Activated CD4-positive, alpha-beta T cell treated with anti-CD3 and anti-CD28 coated beads, Interleukin-2, Interleukin-6, amounts not matched to agents 100 ng/mL and 50 ng/mL, durations not matched to agents 16 hours and 8 hours (primary cell): ENCODE measurements at regions not wholly inside any gene's neighbourhood (a gene's known extent, or its start where the extent isn't known, plus 50 kb on each side); places are given as distances from the start of the nearest gene placed in this dataset.
"Not testable (repeated sequence)": the region's sequence is repeated elsewhere in the genome, so short reads cannot be mapped to it uniquely, and the experiment has no call there.

Source experiments
- DNase-seq: peaks from one replicate; pipeline ENCODE4 v3.0.0-alpha.2; 2020

GRCh38 chr3:174336784-174337183 is 522.4 kb upstream of the NAALADL2 start:
- no peak for DNase-seq

- no peak for DNase-seq
These were observed 521.9 kb upstream of the NAALADL2 start for GRCh38 chr3:174337227-174337626.

DNA sequence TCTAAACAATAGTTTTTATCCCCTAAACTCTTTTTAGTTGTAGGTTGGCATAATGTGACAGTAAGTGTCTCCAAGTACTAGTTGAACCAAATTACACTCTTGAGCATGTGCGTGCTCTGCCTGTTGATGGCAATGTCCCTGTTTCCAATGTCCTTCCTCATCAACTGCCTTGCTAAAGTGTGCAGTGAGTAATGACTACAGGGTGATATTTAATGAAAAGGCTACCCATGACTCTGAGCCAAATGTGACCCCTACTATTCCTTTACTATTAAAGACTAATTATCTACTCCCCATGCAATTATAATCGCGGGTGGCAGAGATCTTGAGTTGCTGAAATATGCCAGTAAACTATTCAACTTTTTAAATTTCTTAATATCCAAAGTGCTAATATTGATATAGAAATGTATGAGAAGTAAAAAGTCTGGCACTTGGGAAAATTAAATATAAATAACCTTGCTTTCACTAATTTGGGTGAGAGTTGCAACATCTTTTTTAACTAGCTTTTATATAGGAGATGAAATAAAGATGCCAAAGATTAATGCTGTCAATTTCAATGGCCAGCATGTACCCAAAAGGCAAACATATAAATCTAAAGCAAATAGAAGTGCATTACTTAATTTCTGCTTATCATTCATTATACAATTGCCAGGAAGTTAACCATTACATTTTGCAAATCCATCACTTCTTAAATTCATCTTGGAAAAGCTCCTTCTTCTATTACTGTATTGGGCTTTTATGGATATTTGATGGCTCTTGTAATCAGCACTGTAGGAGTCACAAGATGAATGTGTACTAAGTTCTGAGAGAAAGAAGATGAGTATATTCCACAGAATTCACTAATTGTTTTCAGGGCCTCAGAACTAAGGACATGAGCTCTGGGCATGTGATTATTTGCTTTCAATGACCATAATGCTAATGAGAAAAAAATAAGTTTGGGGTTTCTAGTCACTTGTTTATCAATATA is 518.2 kb upstream of the NAALADL2 start:
- no peak for DNase-seq

GRCh38 chr3:174342171-174342570 is 517.0 kb upstream of the NAALADL2 start:
- DNase-seq, result no peak

GRCh38 chr3:174342941-174343501 is 516.1 kb upstream of the NAALADL2 start:
- no peak for DNase-seq

DNA sequence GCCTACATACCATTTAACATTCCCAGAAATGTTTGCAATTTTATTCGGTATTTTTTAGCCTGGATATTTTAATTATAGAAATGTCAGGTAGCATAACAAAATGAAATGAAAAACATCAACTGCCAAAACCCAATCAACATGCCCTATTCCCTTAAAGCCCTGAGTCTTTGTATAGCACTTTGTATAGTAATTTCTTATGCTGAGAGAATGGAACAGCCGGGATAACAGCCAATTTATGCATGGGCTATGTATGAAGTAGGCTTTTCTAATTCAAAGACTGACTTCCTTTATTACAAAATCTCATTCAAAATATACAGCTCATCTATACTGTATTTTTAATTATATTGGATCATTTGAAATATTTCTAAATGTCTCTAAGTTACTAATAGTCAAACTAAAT is 513.0 kb upstream of the NAALADL2 start:
- DNase-seq, result no peak

GRCh38 chr3:174346571-174346970 is 512.6 kb upstream of the NAALADL2 start:
- no peak for DNase-seq

DNA sequence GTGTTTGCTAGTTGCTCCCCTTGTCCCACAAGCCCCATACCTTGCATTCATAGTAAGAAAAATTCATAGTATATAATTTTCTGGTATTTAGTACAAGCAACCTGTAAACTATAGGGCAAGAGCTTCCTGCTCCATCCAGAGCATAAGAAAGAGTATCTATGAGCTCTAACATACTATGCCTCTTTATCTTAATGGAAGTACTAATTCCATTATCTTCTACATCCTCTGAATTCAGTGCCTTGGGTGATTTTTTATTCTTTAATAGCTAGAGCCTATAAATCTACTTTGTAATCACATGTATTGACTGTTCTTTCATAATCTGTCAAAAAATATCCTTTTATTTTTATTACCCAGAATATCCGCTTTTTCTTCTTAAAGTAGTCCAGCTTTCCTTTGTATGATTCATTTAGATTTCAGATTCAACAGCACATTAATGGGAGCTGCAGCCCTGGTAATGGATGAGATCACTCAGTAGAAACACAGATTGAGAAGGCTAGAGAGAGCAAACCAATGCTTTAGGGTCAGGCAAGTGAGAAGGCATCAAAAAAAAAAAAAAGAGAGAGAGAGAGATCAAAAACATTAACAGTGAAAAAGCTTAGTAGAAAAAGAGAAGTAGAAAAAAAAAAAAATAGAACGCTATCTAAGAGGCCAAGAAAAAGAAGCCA is 511.5 kb upstream of the NAALADL2 start:
- DNase-seq, result no peak

DNA sequence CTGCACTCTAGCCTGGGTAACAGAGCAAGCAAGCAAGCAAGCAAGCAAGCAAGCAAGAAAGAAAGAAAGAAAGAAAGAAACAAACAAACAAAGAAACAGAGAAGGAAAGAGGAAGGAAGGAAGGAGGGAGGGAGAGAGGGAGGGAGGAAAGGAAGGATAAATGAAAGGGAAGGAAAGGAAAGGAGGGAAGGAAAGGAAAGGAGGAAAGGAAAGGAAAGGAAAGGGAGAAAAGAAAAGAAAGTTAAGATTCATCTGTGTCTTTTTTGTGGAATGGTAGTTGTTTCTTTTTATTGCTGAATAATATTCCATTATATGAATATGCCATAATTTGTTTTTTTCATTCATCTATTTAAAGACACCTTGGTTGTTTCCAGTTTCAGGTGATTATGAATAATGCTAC is 506.9 kb upstream of the NAALADL2 start:
- no peak for DNase-seq

- DNase-seq, result no peak
These were observed 503.6 kb upstream of the NAALADL2 start for GRCh38 chr3:174355505-174355904.

GRCh38 chr3:174356596-174356995 is 502.5 kb upstream of the NAALADL2 start:
- DNase-seq, result no peak

DNA sequence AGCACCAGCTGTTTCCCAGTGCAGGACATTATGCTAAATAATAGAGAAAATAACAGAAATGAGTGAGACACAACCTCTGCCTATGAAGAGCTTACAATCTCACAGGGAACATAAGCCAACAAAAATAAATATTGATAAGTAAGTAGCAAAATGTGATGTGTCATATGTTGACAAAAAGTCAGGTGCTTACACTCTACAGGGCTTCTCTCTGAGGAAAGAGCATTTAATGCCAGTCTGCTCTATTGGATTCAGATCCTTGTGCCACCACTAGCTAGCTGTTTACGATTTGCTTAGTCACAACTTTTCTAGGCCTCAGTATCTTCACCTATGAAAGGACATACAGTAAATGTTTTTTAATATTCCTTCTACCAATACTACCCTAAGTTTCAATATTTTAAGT is 500.9 kb upstream of the NAALADL2 start:
- DNase-seq, result no peak

DNA sequence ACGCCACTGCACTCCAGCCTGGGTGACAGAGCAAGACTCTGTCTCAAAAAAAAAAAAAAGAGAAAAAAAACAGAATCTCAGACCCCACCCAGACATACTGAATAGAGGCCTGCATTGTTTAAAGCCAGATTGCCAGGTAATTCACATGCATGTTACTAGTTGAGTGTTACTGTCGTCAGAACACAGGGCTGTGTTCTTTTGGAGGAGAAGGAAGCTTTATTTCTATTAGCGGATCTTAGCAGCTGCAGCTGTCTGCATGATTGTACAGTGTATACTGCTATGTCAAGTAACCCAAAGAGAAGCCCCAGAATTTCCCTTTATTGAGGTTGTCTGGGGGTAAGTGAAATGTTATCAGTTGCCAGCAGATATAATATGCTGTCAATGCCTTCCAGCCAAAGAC is 496.6 kb upstream of the NAALADL2 start:
- DNase-seq, result no peak

GRCh38 chr3:174363256-174363655 is 495.9 kb upstream of the NAALADL2 start:
- no peak for DNase-seq

DNA sequence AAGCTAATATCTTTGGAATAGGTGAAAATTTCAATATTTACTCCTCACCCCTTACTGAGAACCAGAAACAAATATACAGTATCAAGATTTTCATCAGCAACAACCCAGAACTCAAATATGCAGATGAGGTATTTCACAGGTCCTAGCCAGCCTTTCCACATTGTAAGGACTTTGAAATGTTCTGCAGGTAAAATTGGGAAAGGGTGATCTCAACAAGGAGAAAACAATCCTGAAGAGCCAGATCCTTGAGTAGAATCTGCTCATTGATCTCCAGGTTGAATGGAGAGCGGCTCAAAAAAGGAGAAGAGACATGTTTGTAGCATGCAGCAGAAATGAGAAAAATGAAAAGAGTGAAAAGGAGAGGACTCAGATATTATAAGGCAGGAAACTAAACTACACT is 493.3 kb upstream of the NAALADL2 start:
- no peak for DNase-seq

GRCh38 chr3:174366904-174367303 is 492.2 kb upstream of the NAALADL2 start:
- not testable (repeated sequence) for DNase-seq

- no peak for DNase-seq
These were observed 482.8 kb upstream of the NAALADL2 start for GRCh38 chr3:174376346-174376745.

- DNase-seq, result no peak
These were observed 482.0 kb upstream of the NAALADL2 start for GRCh38 chr3:174377096-174377495.

- DNase-seq, result no peak
These were observed 481.4 kb upstream of the NAALADL2 start for GRCh38 chr3:174377684-174378083.

- DNase-seq, result no peak
These were observed 476.3 kb upstream of the NAALADL2 start for GRCh38 chr3:174382878-174383277.

DNA sequence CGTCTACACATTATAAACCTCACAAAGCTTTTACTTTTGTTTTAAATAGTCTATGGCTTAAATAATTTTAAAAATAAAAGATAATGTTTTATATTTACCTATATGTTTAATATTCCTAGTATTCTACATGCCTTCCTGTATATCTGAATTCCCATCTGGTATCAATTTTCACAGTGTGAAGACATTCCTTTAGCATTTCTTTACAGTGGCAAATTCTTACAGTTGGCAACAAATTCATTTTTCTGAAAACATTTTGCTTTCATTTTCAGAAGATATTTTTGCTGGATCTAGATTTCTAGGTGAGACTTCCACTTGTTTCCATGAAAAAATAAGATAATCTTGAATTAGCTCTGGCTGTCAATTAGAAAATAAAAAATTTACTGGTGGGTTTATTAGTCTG is 471.4 kb upstream of the NAALADL2 start:
- DNase-seq, result no peak

GRCh38 chr3:174397848-174398247 is 461.3 kb upstream of the NAALADL2 start:
- DNase-seq, result no peak

DNA sequence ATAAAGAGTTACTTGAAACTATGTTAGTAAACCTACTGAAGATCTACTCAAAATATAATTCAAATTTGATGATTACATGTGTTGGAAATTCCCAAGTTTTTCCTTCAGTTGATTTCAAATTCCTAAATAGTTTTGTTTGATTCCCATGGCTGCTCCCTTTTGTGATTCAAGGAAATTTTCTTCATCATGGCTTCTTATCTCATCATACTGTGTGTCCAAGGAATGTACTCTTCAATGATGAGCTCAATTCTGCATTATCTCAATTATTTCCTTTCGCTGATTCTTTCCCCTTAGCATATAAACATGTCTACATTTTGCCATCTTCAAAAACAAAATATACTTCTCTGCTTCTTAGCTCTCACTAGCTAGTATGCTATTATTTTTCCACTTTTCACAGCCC is 460.4 kb upstream of the NAALADL2 start:
- no peak for DNase-seq

DNA sequence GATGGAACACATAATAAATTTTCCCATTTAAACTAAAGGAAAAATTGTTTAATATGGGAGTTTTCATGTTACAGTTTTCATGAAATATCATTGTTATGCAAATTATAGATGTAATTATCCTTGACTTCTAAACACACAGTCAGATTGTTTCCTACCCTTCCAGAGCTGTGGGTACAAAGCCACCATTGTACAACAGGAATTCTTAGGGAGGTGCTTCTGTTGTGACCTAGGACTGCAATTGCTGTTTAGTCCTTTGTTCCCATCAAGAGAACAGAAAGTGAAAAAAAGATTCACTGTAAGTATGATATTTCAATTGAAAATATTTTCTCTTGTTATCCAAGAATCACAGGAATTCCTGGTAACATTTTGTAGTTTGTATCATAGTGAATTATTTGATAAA is 455.3 kb upstream of the NAALADL2 start:
- DNase-seq, result no peak
